EH (cell line): ENCODE measurements at regions not wholly inside any gene's neighbourhood (a gene's known extent, or its start where the extent isn't known, plus 50 kb on each side); places are given as distances from the start of the nearest gene placed in this dataset.
A peak's percentile ranks its signal among the peaks of the same experiment; 100 is the strongest.

ENCODE experiments used
- DNase-seq: peaks from one replicate; pipeline ENCODE4 v3.0.0-alpha.2; 2015; ENCODE audit warnings: low read depth

DNA sequence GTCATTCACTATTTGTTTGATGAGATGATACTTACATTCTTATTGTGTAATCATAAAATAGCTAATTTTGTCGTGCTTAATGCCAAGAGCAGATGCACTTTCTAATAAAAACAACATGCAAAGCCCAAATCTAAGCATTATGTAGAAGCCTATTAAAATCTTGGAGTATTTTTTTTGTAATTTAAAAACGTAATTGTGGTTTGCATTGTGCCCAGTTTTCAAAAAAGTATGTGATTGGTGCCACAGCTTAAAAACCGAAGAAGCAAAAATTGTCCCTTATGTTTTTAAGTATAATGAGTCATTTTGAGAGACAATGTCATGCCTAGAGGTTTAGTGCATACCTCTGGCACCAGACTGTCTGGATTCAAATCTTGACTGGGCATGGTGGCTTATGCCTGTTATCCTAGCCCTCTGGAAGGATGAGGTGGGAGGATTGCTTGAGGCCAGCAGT, 464.8 kb upstream of the RGS6 start:
- peak; percentile 87 for DNase-seq

DNA sequence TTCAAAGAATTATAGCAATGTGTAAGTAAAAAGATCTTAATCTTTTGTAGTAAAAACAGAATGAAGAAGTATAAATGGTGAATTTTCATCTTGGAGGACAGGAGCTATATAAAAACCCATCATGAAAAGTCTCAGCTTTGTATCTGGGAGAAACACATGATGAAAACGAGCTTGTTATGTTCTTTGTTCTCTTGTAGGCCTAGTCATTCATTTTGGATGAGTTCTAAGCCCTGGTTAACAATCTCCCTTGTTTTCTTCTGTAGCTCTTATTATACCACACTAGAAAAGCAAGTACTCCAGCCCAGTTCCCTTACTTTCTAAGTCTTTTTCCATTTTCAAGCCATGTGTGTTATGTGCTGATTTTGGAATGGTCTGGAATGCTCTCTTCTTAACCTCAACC, 463.5 kb upstream of the RGS6 start:
- DNase-seq, result no peak

DNA sequence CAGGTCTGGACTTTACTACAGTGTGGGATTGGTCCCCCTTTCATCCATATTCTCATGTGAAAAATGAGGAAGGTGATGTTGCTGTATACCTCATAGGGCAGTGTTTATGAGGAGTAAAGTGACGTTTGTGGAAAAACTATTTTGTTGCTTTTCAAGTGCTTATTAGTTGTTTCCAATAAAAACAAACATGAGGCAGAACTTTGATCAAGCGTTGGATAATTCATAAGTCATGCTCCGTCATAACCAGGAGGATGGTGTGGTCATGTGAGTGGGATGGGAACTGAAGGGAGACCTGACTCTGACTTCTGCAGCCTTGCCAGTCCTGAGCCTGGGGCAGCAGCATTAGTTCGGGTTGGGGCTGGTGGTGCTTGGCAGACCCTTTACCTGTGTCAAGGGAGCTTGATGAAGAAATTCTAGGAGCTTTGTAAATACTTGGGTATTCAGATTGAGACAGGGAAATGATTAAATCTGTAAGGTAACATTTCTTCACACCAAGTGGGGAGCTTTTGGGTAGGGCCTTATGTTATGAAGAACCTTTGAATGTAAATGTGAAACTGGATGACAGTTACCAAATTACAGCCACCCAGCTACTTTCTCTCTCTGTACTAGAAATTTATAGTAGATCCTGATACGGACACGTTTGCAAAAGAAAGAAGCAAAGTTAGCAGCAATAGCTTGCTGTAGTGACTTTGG, 462.4 kb upstream of the RGS6 start:
- DNase-seq, result no peak

DNA sequence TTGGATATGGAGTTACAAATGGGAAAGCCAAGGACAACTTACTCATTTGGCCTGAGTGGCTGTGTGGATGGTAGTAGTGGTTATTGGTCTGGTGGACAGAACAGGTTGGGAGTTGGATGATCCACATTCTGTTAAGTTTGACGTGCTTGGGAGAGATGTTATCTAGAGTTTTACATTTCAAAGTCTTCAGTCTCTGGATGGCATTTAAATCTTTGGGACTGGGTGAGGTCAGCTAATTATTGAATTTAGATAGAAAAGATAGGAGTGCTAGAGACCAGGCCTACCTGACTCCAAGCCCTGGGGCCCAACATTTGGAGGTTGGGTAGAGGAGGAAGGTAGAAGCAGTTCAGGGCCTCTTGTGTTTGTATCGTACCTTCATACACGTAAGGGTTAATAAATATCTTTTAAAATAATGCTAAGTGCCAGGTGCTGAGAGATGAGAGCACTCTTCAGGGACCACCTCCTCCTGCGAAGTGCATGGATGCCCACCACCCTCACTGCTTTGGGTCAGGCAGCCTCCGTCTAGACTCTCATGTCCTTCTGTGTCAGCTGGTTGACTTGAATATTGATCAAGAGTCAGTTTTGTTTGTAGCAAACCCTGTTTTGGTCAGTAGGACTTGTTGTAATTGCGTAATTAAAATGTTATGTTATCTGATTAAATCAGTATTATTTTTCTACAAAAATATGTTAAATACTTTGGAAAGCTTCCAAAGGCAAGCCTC, 460.4 kb upstream of the RGS6 start:
- DNase-seq, result peak; percentile 50

DNA sequence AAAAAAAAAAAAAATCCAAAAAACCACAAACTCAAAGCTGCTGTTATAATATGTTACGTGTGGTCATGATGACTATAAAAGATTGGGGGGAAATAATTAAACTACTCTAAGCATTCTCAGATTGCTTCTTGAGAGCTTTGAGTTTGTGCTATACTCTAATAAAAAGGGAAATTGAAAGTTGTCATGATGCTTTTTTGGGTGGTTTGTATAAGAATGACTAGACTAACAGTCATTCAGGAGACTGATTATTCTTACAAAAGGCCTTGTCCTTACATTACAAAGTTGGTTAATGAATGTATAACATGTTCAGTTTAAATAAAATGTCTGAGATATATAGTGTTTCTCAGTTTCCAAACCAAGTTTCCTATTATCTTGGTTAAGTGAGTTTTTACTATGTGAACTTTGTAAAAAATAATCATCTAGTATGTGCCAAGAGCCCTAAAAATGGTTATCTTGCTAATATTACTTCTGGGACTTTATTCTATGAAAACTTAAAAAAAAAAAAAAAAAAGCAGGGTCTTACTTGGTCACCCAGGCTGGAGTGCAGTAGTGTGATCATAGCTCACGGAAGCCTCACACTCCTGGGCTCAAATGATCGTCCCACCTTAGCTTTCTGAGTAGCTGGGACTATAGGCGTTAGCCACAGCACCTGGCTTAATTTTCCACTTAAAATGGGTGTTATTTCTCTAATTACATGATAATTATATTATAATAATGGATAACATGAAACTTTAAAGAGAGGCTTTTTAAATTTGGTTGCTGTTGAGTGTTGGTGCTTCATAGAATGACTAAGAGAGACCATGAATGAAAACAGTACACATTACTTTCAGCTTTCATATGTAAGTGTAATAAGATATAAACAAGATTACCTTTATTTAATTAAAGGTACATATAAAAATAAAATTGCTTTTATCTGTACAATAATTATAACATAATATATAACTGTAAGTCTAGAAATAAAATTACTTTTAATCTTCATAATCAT, 459.6 kb upstream of the RGS6 start:
- peak; percentile 84 for DNase-seq

DNA sequence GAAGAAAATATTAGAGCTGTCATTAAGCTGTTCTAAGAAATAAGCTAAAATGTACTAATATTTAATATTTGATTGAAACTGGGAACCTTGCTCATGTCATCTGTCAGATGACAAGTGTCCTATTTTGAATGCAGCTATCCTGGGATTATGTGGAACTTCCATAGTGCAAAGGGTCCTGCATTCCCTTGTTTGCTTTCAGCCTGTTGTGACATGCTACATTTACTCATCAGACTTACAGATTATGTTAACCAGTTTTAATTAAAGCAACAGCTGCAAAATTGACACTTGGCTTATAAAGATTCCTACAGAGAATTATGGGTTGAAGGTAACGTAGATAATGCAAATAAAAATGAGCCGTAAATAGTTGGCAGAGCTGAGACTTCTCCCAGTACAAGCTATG, 458.4 kb upstream of the RGS6 start:
- no peak for DNase-seq

DNA sequence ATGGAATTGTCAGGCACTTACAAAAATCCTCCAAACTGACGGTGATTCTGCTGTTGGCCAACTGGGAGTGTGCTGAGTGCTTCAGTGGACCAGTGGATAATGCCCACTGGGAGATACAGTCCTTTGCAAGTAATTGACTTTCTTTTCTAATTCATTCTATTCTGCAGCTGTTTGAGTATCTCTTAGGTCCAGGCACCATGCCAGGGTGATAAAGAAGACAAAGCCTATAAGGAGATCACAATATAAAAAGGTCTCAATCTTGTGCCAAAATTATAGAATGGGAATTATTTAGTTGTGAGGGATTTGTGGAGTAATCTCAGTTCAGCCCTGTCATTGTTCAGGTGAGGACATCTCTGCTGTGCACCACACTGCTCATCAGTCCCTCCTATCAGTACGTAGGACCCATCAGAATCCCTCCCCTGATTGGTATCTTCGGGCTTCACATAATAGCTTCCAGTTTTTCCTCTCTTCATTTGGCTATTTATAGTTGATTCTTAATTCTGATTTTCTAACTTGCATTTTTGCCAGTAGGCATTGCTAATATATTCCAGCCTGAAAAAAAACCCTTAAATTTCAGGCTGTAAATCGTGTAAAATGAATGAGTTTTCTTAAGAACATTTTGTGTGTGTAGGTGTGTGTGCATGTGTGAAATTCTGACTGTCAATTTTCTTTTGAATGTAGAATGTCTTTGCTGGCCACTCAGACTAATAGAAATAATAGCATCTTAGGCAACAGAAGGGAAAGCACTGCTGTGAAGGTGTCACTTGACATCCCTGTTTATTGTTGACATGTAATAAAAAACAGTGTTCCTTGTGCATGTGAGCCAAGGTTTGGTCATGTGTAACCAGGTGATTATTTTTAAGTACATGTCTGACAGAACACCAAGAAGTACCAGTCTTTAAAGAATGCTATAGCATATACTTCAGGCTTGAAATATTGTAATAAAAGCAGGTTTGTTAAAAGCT, 457.6 kb upstream of the RGS6 start:
- no peak for DNase-seq

DNA sequence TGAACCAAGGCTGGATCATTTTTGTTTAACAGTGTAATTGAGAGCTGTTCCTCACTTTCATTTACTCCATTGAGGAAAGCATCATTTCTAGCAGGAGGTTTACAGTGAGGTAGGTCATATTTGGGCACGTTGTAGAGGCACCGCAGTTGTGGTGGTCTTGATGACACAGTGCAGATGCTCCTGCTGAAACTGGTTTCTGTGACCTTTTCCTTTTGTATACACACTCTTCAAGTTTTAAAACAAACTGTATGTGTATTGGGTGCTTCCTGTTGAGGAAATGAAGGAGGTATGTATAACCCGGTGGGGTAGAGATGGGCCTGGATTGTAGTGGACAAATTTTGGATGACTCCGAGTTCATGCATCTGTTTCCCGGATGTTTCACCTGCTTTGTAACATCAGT, 456.3 kb upstream of the RGS6 start:
- no peak for DNase-seq

DNA sequence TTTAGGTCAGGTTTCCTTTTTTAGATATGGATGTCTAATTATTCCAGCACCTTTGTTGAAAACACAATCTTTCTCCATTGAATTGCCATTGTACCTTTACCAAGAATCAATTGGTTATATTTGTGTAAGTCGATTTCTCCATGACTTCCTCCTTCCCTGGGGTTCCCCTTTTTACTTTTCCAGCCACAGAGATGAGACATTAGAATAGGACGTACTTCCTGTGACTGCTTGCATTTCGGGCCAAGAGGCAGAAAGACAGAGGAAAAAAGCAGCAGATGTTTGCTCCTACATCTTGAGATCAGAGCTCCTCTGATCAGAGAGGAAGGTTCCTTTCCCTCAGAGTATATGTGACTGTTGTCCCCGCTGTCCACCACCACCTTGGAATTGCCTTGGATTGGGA, 453.7 kb upstream of the RGS6 start:
- peak; percentile 65 for DNase-seq

DNA sequence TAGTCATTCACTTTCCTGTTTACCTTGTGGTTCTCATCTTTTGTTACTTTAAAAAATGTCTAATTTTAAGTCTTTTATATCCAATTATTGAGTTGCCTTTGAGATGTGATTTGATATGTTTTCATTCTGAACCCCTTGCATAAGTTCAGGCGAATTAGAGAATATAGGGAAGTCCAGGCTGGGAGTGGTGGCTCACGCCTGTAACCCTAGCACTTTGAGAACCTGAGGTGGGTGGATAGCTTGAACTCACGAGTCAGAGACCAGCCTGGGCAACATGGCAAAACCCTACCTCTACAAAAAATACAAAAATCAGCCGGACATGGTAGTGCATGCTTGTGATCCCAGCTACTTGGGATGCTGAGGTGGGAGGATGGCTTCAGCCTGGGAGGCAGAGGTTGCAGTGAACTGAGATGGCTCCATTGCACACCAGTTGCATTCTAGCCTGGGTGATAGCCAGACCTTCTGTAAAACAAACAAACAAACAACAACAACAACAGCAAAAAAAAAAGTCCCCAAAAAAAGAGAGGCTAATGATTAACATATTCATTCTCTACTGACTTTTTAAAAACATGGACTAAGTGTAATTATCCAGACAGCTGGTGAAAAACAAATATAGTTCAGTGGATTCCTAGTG, 451.1 kb upstream of the RGS6 start:
- no peak for DNase-seq

DNA sequence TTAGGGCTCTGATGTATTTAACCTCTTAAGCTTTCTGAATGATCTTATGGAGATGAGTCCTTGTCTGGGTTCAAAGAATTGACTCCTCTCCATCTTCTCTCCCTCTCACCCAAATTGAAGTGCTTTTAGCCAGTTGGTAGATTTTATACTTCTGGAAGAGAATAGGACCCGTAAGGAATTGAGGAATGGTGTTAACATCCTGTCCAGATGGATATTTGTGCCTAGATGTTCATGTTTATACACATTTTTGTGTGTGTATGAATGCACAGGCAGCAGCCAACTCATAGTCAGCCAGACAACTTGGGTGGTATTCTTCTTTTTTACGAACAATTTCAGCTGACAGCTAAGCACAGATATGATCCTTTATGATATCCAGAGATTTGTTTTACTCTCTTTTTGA, 449.6 kb upstream of the RGS6 start:
- DNase-seq, result peak; percentile 66

DNA sequence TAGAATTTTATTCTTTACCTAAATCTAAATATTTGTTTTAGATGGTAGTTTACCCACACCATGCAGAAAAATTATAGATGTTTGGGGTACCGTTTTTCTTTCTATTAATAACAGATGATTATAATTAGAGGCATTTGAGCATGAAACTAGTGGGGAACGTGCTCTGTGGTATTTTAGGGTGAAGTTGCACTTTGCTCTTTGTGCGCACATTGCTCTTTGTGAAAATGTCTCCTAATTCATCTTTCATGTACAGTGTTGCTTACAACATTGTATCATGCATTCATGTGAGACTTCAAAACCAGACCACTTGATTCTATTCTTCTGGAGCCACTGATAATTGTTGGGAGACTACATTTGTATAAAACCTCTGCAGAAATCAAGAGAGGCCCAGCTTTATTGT, 449.1 kb upstream of the RGS6 start:
- no peak for DNase-seq

DNA sequence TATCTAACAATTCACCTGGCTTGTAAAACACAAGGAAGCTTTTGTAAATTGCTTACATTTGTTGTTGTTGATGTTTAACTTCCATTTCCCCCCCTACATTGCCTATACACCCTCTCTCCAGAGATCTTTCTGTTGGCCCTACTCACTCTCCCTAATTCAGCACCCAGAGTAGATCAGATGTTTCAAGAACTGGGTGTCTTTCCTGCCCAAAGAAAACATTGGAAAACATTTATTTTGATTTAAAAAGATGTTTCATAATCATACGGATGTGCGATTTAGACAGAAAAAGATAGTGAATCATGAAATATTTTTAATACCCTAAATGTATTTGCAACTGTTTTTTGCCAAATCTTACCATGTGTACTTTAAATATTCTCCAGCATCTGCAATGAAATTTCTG, 446.4 kb upstream of the RGS6 start:
- DNase-seq, result no peak

DNA sequence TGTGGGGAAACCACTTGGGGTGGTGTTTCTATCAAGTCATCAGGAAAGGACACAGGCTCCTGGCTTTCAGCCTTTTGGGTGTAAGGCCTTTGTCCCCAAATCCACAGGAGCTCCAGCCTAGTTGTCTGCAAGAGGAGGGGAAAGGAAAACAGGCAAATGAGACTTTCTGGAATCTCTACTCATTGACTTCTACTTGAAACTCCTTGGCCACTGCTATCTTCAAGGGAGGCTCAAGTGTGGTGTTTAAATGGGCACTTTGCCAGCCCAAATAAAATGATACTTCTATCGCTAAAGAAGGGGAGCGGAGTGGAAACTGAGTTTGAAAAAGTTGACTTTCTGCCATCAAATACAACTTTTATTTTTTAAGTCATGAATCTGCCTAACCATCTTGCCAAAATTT, 445.9 kb upstream of the RGS6 start:
- no peak for DNase-seq

DNA sequence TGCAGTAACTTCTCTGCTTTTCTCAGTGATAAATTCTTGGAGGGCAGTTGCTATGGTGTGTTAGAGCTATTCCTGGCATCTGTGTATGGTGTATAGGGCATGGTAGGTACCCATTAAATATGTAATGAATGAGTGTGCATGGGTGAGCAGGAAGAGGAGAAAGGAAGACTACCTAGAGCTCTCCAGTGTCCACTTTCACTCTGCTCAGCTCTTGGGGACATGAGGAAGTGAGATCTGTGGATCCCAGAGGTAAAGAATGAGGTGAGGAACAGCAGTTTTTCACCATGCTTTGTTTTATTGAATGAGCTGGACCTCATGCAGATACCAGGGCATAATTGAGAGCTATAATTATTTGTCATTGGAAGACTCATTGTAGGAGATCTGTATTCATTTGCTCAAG, 444.8 kb upstream of the RGS6 start:
- no peak for DNase-seq

DNA sequence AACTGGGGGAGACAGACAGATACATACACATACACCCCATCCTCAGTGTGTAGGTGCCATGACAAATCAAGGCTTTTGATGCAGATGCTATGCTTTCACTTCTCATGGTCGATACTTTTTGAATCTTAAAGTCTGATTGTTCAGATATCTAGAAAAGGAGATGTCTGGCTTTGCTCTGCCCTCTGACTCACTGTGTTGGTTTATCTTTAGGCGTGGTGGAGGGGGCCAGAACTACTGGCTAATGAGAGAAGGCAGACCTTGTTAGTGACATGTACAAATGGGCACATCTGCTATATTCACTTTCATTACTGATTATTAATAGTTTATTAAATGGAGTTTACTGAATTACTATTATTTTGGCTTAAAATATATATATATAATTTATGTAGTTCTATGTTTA, 444.3 kb upstream of the RGS6 start:
- DNase-seq, result peak; percentile 51

DNA sequence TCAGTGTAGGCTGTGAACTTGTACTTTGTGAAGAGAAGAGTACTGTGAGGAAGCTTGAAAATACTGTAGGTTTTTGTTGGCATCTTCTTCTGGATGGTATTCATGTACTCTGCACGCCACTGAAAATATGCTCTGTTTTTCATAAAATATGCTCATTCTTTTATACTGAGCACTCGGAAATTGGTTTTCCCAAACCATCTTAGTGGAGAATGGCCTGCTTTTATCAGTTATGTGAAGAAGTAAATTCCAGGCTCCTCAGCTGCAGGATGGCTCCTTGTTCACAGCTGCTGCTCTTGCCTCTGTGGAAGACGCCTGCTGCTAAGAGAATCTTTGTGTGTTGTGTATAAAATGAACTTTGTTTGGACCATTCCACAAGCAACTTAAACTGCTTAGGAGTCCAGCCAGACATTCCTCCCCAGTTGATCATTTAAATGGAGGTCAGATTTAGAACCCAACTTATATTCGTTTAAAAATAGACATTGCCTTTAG, 443.5 kb upstream of the RGS6 start:
- DNase-seq, result peak; percentile 77

DNA sequence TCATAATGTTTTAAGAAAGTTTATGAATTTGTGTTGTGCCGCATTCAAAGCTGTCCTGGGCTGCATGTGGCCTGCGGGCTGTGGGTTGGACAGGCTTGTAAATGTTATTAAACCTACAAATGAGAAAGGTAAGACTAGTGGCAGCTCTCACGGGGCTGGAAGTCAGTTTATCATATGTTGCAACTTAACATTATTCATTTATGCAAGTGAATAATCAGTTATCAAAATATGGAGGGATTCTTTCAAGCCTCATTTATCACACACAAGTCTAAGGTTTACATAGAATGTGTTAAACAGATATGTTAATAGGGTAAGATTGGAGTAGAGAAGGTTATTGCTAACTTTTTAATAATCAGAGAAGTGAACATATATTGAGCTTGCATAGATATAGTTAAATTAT, 442.5 kb upstream of the RGS6 start:
- no peak for DNase-seq

DNA sequence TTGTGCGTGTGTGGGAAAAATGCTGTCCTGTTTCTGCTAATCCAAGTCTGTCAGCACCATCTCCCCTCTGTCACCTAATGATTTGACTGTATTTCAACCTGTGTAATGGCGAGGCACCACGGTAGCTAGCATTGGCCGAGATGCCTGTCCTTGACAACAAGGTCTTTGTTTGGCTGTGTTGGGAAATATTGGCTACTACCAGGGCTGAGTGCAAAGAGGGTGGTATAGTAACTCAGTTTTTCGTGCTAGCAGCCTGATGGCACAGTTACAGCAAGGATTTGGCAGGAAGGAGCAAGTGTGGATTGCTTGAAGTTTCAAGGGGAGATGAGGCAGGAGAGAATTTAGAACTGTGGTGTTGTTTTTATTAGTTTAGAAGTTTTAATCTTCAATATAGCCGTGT, 440.3 kb upstream of the RGS6 start:
- no peak for DNase-seq

DNA sequence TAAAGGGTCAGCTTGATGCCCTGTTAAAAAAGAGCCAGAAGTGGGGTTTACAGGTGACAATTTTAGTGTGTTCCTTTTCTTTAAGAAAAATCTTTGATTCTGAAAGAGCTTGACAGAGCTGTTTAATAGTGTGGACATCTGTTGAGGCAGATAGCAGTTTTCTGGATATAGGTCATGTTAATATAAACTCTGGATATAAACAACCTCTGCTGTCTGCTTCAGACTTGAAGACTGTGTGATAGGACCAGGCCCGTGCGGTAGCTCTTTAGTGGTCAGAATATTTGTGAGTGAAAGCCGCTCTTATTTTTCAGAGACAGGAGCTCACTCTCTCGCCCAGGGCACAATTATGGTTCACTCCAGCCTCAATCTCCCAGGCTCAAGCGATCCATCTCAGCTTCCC, 439.9 kb upstream of the RGS6 start:
- DNase-seq, result no peak

DNA sequence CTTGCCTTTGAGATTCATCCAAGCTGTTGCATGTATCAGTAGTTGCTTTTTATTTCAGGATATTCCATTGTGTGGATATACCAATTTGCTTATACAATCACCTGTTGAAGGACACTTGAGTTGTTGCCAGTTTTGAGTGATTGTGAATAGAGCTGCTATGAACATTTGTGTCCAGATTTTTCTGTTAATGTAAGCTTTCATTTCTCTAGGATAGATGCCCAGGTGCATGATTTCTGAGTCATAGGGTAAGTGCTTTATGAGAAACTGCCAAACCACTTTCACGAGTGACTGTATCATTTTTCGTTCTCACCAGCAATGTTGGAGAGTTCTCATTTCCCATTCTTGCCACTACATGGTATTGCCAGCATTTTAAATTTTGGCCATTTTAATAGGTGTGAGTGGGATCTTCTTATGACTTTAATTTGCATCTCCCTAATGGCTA, 434.6 kb upstream of the RGS6 start:
- DNase-seq, result peak; percentile 58
